Stomach smooth muscle (tissue), 2 donors: ENCODE measurements at regions not wholly inside any gene's neighbourhood (a gene's known extent, or its start where the extent isn't known, plus 50 kb on each side); places are given as distances from the start of the nearest gene placed in this dataset.
"Not testable (repeated sequence)": the region's sequence is repeated elsewhere in the genome, so short reads cannot be mapped to it uniquely, and the experiment has no call there.

ENCODE experiments used
- H3K27ac ChIP-seq: one replicate; pipeline ENCODE4 v1.7.0; 2013; ENCODE audit warnings: mild to moderate bottlenecking, low read length, inconsistent platforms
- H3K27me3 ChIP-seq, 2 donors: one replicate each; pipeline ENCODE4 v1.7.0; 2013; ENCODE audit warnings: low read length in 2 of 2; ENCODE audit not compliant: insufficient read depth in 2 of 2, control insufficient read depth in 1 of 2
- H3K36me3 ChIP-seq, 2 donors: one replicate each; pipeline ENCODE4 v1.7.0; 2013; ENCODE audit warnings: low read length in 2 of 2; ENCODE audit not compliant: control insufficient read depth in 2 of 2, insufficient read depth in 2 of 2
- H3K4me1 ChIP-seq: one replicate; pipeline ENCODE4 v1.7.0; 2013; ENCODE audit warnings: low read length; ENCODE audit not compliant: control insufficient read depth, insufficient read depth
- H3K4me3 ChIP-seq, 2 donors: one replicate each; pipeline ENCODE4 v1.7.0; 2013; ENCODE audit warnings: low read length in 2 of 2
- H3K9ac ChIP-seq, 2 donors: one replicate each; pipeline ENCODE4 v1.7.0; 2013; ENCODE audit warnings: low read length in 2 of 2, mild to moderate bottlenecking in 1 of 2
- H3K9me3 ChIP-seq, 2 donors: one replicate each; pipeline ENCODE4 v1.7.0; 2013; ENCODE audit warnings: low read length in 2 of 2; ENCODE audit not compliant: control insufficient read depth in 2 of 2
- donor health status: healthy.
- donor health status: Pancreatic carcinoma.

DNA sequence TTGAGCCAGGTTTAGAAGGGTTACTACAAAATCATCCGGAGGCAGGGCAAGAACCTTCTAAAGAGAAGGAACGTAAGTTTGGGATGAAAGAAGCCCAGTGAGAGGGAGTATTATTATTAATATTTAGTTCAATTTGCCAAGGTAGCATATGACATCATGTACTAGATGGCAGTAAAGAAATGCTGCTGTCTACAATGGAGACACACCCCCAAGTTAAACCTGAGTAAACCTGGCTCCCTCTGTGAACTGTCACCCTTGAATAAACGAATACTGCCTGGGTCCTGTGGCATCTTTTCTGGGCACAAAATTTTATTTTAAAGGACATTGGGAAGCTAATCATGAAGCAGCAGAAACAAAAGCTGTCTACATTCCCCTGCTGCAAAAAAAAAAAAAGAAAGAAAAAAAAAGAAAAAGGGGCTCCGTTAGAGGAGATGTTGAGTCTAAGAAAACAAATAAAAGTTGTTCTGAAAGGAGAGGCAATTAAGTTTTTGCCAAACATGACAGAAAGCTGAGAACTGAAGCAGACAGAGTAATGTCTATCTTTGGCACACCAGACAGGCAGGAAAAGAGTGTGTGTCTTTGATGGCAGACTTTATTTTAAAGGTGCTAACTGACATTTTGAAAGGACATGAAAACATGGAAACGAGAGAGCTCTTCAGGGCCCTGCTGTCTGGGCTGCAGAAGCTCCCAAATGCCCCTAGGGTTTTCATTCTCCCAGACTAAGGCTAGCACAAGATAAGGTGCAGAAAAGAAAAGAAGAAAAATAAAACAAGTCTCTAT is 557.7 kb upstream of the CHAC2 start:
- Histone ChIP-seq H3K9ac (no peak overlapping the region), H3K4me1 (no peaks in the 10 kb centered on the region), H3K36me3 (no peaks in the 10 kb centered on the region), H3K27me3 (no peaks in the 10 kb centered on the region), H3K9me3 (peaks cover 0 to 2% of the 10 kb centered on the region in 2 donors), H3K27ac (no peak overlapping the region), H3K4me3 (no peak overlapping the region)

DNA sequence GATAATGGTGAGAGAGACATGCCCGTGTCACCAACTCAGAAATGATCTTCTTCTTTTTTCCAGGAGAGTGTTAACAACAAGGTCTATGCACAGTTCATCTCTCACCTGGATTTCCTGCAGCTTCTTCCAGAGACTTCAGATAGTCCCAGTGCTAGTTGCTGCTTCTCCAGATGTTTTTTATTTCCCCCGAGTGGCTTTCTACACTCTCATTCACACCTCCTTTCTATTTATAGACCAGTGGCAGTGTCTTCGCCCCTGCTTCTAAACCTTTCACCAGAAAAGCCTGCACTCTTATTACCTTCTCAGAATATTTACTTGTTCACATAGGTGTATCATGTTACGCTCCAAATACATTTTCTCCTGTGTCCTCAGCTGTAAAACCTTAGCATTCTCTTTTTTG is 558.8 kb upstream of the CHAC2 start:
- H3K36me3 ChIP-seq, result no peaks in the 10 kb centered on the region
- no peak overlapping the region for H3K9ac ChIP-seq
- H3K4me3 ChIP-seq, result no peak overlapping the region
- no peaks in the 10 kb centered on the region for H3K4me1 ChIP-seq
- no peak overlapping the region for H3K27ac ChIP-seq
- H3K27me3 ChIP-seq, result no peaks in the 10 kb centered on the region
- H3K9me3 ChIP-seq, result peaks cover 0 to 2% of the 10 kb centered on the region in 2 donors

DNA sequence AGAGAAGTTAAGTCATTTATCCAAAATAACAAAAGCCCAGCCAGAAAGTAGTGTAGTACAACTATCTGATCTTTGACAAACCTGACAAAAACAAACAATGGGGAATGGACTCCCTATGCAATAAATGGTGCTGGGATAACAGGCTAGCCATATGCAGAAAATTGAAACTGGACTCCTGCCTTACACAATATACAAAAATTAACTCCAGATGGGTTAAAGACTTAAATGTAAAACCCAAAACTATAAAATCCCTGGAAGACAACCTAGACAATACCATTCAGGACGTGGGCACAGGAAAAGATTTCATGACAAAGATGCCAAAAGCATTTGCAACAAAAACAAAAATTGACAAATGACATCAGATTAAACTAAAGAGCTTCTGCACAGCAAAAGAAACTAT is 561.4 kb upstream of the CHAC2 start:
- H3K9ac ChIP-seq, H3K36me3 ChIP-seq, H3K27ac ChIP-seq, H3K9me3 ChIP-seq, H3K4me3 ChIP-seq, H3K27me3 ChIP-seq, H3K4me1 ChIP-seq: not testable (repeated sequence)

DNA sequence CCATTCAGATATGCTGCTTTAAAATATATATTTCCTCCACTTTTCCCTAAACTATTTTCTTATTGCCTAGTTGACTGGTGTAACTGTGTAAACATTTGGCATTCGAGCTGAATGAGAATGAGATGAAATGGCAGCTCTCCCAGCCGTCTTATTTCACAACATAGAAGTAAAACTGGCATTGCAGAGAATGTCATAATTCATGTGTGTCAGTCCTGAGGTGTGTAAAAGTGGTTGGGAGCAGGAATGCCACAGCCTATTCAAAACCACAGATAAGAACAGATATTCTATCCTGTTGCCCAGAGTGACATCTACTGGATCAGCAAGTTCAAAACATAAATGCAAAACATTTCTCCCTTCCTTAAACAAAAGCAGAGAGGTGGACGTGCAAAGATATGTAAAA is 565.5 kb upstream of the CHAC2 start:
- no peak overlapping the region for H3K4me3 ChIP-seq
- no peaks in the 10 kb centered on the region for H3K4me1 ChIP-seq
- H3K36me3 ChIP-seq, result no peaks in the 10 kb centered on the region
- H3K9ac ChIP-seq, result no peak overlapping the region
- H3K27ac ChIP-seq, result no peak overlapping the region
- no peaks in the 10 kb centered on the region for H3K9me3 ChIP-seq
- H3K27me3 ChIP-seq, result no peaks in the 10 kb centered on the region

DNA sequence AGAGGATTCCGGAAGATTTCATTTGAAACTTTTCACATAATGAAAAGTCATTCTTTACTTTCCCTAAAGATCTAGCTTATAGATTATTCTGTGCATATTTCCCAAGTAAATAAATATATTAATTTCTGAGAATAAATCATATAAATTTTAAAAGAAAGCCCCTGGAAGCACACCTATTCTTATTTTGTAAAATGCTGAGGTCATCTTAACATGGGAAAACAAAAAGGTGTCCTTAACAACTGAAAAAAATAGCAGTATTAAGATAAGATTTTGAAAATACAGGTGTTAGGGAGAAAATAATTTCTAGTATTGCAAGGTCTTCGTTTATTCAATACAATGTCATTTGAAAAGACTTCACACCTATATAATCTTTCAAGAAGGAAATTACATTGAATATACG is 567.5 kb upstream of the CHAC2 start:
- Histone ChIP-seq H3K4me1 (no peaks in the 10 kb centered on the region), H3K36me3 (no peaks in the 10 kb centered on the region), H3K9me3 (no peaks in the 10 kb centered on the region), H3K27me3 (no peaks in the 10 kb centered on the region), H3K9ac (no peak overlapping the region), H3K4me3 (no peak overlapping the region), H3K27ac (no peak overlapping the region)

DNA sequence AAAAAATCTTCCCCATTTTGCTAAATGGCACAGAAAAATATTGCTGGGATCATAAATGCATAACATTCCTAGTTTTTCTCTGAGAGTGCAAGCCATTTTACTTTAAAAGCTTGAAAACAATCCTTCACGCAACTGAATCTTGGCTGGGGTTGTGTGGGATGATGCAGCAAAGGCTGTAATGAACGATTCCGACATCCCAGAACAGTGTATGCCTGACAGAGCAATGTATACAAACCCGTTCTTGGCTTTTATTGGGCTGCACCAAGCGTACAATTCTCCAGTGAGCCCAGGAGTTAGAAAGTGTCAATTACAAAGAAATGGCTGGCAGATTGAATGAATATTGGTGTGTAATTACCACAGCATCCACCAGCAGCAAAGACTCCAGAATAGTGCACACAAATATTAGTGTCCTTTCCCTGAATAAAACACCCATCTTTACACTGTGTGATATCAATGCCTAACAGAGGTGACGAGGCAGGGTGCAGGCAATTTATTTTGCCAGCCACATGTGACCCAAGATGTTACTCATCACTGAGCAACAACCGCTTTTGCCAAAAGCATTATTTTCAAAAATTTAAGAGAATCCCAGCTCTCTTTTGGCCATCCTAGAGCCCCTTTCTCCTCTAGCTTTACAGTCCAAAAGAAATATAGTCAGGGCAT is 578.6 kb upstream of the CHAC2 start:
- no peak overlapping the region for H3K27ac ChIP-seq
- H3K9me3 ChIP-seq, result no peaks in the 10 kb centered on the region
- no peak overlapping the region for H3K4me3 ChIP-seq
- no peaks in the 10 kb centered on the region for H3K36me3 ChIP-seq
- no peak overlapping the region for H3K9ac ChIP-seq
- H3K27me3 ChIP-seq, result no peaks in the 10 kb centered on the region
- H3K4me1 ChIP-seq, result no peaks in the 10 kb centered on the region

DNA sequence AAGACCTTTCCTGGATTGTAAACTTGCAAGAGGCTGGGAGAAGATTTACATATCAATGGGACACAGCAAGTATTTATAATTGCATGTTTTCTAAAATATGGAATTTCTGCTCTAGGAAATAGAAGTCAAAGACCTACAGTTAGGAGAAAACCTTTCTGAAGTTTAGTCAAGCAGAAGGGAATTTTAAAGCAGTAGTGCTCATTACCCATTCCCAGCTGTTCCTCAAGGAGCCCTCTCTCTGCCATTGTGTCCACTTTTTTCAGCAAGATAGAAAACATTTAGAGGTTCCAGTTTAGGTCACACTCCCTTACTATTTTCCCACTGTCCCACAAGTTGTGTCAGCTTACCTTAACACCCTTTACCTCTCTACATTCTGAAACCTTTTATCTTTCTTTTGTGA is 584.0 kb upstream of the CHAC2 start:
- H3K27me3 ChIP-seq, result no peaks in the 10 kb centered on the region
- no peaks in the 10 kb centered on the region for H3K9me3 ChIP-seq
- no peak overlapping the region for H3K9ac ChIP-seq
- no peak overlapping the region for H3K4me3 ChIP-seq
- H3K27ac ChIP-seq, result no peak overlapping the region
- no peaks in the 10 kb centered on the region for H3K4me1 ChIP-seq
- H3K36me3 ChIP-seq, result no peaks in the 10 kb centered on the region

DNA sequence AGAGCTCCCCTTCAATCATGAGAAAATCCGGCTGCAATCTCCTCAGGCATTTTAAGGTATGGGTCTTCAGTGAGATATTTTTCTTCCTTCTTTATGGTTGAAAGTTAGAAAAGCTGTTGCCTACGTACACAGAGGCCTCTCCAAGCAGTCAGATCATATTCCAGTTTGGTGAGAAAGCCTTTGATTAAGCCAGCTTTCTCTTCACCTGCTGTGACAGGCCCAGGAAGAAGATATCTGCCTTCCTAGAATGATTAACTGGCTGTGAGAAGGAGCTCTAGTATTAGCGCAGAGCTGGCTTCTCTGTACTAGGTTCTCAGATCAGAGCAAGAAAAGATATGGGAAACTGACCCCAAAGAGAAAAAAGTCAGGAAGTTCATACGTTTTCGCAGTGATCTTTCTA is 585.0 kb upstream of the CHAC2 start:
- no peaks in the 10 kb centered on the region for H3K9me3 ChIP-seq
- H3K36me3 ChIP-seq, result no peaks in the 10 kb centered on the region
- H3K4me3 ChIP-seq, result no peak overlapping the region
- no peaks in the 10 kb centered on the region for H3K4me1 ChIP-seq
- H3K9ac ChIP-seq, result no peak overlapping the region
- no peak overlapping the region for H3K27ac ChIP-seq
- H3K27me3 ChIP-seq, result no peaks in the 10 kb centered on the region

DNA sequence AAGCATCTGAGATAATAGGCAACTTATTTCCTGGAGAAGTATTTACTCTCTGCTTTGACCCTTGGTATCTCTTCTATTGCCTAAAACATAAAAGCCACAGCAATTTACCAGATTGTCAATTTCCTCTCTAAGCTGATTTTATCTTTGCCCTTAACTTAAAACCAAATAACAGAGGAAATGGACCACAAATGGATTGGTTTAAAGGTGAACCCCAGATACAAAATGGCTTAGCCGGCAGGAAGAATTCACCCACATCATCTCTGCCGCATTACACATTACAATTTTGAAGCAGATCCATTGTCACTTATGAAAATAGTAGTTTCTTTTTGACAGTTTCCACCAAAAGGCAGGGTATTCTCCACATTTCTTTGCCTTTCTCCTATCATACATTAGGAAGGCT is 585.8 kb upstream of the CHAC2 start:
- Histone ChIP-seq H3K27ac (no peak overlapping the region), H3K4me3 (no peak overlapping the region), H3K9ac (no peak overlapping the region), H3K4me1 (no peaks in the 10 kb centered on the region), H3K9me3 (no peaks in the 10 kb centered on the region), H3K36me3 (no peaks in the 10 kb centered on the region), H3K27me3 (no peaks in the 10 kb centered on the region)

DNA sequence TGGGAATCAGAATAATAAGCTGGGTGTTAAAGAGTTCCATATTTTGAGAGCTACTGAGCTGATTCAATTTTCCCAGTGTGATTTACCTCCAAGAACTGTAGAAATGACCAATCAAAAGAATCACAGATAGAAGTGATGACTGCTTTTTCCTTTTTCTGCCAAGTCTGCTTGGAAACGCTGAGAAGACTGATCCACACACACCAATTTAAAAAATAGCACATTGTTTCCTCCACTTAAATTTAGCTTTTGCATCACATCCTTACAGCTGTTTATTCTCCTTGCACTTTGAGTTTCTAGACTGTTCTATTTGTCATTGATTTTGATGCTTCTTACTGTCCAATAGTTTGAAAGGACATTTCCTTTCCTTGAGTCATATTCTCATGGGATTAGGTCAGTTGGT is 590.3 kb upstream of the CHAC2 start:
- Histone ChIP-seq H3K9me3 (no peaks in the 10 kb centered on the region), H3K27ac (no peak overlapping the region), H3K4me1 (no peaks in the 10 kb centered on the region), H3K27me3 (no peaks in the 10 kb centered on the region), H3K9ac (no peak overlapping the region), H3K36me3 (no peaks in the 10 kb centered on the region), H3K4me3 (no peak overlapping the region)

DNA sequence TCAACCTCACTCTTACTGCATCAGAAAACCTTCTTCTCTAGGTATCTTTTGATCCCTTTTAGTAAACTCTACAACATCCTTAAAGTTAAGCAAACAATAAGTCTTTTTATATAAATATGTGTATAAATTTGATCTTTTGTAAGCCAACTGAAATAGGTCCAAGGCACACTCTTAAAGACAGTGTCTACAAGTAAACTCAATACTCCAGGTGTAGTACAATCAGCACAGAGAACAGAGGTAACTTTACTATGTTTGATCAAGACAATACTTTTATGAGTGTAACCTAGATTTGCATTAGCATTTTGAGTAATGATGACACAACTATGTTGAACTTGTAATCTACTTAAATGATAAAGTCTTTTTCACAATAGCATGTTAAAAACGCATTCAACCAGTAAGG is 593.1 kb upstream of the CHAC2 start:
- Histone ChIP-seq H3K27me3 (no peaks in the 10 kb centered on the region), H3K27ac (no peak overlapping the region)

More for the DNA sequence above, 593.1 kb upstream of the CHAC2 start:
- no peaks in the 10 kb centered on the region for H3K9me3 ChIP-seq
- H3K4me3 ChIP-seq, result no peak overlapping the region
- no peak overlapping the region for H3K9ac ChIP-seq
- no peaks in the 10 kb centered on the region for H3K4me1 ChIP-seq
- no peaks in the 10 kb centered on the region for H3K36me3 ChIP-seq
